ENCODE measurements at regions not wholly inside any gene's neighbourhood (a gene's known extent, or its start where the extent isn't known, plus 50 kb on each side); places are given as distances from the start of the nearest gene placed in this dataset.

- WGBS, 2 experiments (ENCODE audit: insufficient coverage in 1 of 2, insufficient read length in 1 of 2), result 97 to 100% methylated on average over 1 to 3 of the region's 3 CpGs
- H3K4me1 ChIP-seq (ENCODE audit: control insufficient read depth, insufficient read depth, low read length), result no peaks in the 10 kb centered on the region
These were observed 510.0 kb downstream of the NLGN4X start for GRCh38 chrX:5718651-5719050.

GRCh38 chrX:5716666-5717065 lies 512.0 kb downstream of the NLGN4X start:
- no peak for DNase-seq

More at GRCh38 chrX:5718651-5719050, 510.0 kb downstream of the NLGN4X start:
- DNase-seq, result no peak
- H3K4me1 Mint-ChIP-seq, result peaks cover 6% of the 10 kb centered on the region
- H3K27me3 Mint-ChIP-seq (ENCODE audit: insufficient read depth), result no peaks in the 10 kb centered on the region
- H3K27me3 ChIP-seq (ENCODE audit: control insufficient read depth, insufficient read depth, low read length, poor library complexity, severe bottlenecking), result no peaks in the 10 kb centered on the region
- H3K4me3 Mint-ChIP-seq, result no peak overlapping the region
- no peak for TF ChIP-seq CTCF (conservative IDR thresholded peaks at IDR 0.05)
- H3K27ac Mint-ChIP-seq, result no peak overlapping the region
- H3K9ac ChIP-seq (ENCODE audit: extremely low read depth, low read length, poor library complexity, severe bottlenecking), result no peak overlapping the region
- H3K36me3 Mint-ChIP-seq (ENCODE audit: low read depth), result peaks cover 4% of the 10 kb centered on the region
- no peak overlapping the region for H3K27ac ChIP-seq (ENCODE audit: low read depth, low read length)
- H3K9me3 Mint-ChIP-seq, result peaks cover 24% of the 10 kb centered on the region
- no peaks in the 10 kb centered on the region for H3K9me3 ChIP-seq (ENCODE audit: control insufficient read depth, low read length)
- H3K36me3 ChIP-seq (ENCODE audit: control insufficient read depth, insufficient read depth, low read length), result no peaks in the 10 kb centered on the region
- H3K4me3 ChIP-seq (ENCODE audit: low read length), result no peak overlapping the region

GRCh38 chrX:5708251-5708650 lies 520.4 kb downstream of the NLGN4X start:
- no peak overlapping the region for H3K9ac ChIP-seq (ENCODE audit: extremely low read depth, low read length, poor library complexity, severe bottlenecking)
- no peaks in the 10 kb centered on the region for H3K27me3 ChIP-seq (ENCODE audit: control insufficient read depth, insufficient read depth, low read length, poor library complexity, severe bottlenecking)
- Mint-ChIP-seq H3K27ac (no peak overlapping the region), H3K36me3 (ENCODE audit: low read depth) (no peaks in the 10 kb centered on the region), H3K4me3 (no peak overlapping the region), H3K27me3 (ENCODE audit: insufficient read depth) (no peaks in the 10 kb centered on the region), H3K4me1 (peaks cover 5% of the 10 kb centered on the region), H3K9me3 (peaks cover 7% of the 10 kb centered on the region)
- WGBS, 2 experiments (ENCODE audit: insufficient coverage in 1 of 2, insufficient read length in 1 of 2), result 98% methylated on average over 3 of the region's 4 CpGs; no CpG with 5 or more reads in 1 of the 2 experiments
- TF ChIP-seq CTCF (conservative IDR thresholded peaks at IDR 0.05), result no peak
- no peak overlapping the region for H3K4me3 ChIP-seq (ENCODE audit: low read length)
- H3K9me3 ChIP-seq (ENCODE audit: control insufficient read depth, low read length), result no peaks in the 10 kb centered on the region
- no peak overlapping the region for H3K27ac ChIP-seq (ENCODE audit: low read depth, low read length)
- H3K36me3 ChIP-seq (ENCODE audit: control insufficient read depth, insufficient read depth, low read length), result no peaks in the 10 kb centered on the region
- no peak for DNase-seq
- no peaks in the 10 kb centered on the region for H3K4me1 ChIP-seq (ENCODE audit: control insufficient read depth, insufficient read depth, low read length)

More at GRCh38 chrX:5716666-5717065, 512.0 kb downstream of the NLGN4X start:
- Mint-ChIP-seq H3K36me3 (ENCODE audit: low read depth) (peaks cover 2% of the 10 kb centered on the region), H3K27me3 (ENCODE audit: insufficient read depth) (no peaks in the 10 kb centered on the region), H3K27ac (peak overlapping the region; percentile 21), H3K4me1 (peaks cover 9% of the 10 kb centered on the region), H3K9me3 (peaks cover 24% of the 10 kb centered on the region), H3K4me3 (no peak overlapping the region)
- TF ChIP-seq CTCF (conservative IDR thresholded peaks at IDR 0.05), result no peak
- no peaks in the 10 kb centered on the region for H3K9me3 ChIP-seq (ENCODE audit: control insufficient read depth, low read length)
- no peaks in the 10 kb centered on the region for H3K4me1 ChIP-seq (ENCODE audit: control insufficient read depth, insufficient read depth, low read length)
- no peaks in the 10 kb centered on the region for H3K27me3 ChIP-seq (ENCODE audit: control insufficient read depth, insufficient read depth, low read length, poor library complexity, severe bottlenecking)
- H3K4me3 ChIP-seq (ENCODE audit: low read length), result no peak overlapping the region
- H3K27ac ChIP-seq (ENCODE audit: low read depth, low read length), result no peak overlapping the region
- H3K36me3 ChIP-seq (ENCODE audit: control insufficient read depth, insufficient read depth, low read length), result no peaks in the 10 kb centered on the region
- no peak overlapping the region for H3K9ac ChIP-seq (ENCODE audit: extremely low read depth, low read length, poor library complexity, severe bottlenecking)
- 69 to 80% methylated on average over 1 of the region's 2 CpGs for WGBS, 2 experiments (ENCODE audit: insufficient coverage in 1 of 2, insufficient read length in 1 of 2)
